ENCODE measurements at regions not wholly inside any gene's neighbourhood (a gene's known extent, or its start where the extent isn't known, plus 50 kb on each side); places are given as distances from the start of the nearest gene placed in this dataset.

GRCh38 chr7:33807155-33807530, 98.2 kb upstream of the BMPER start:
- H3K36me3 ChIP-seq: no peaks in the 10 kb centered on the region
- TF ChIP-seq CTCF (IDR thresholded peaks at IDR 0.05) (no peak), EP300 (IDR thresholded peaks at IDR 0.05) (no peak), POLR2A (IDR thresholded peaks at IDR 0.05) (no peak), POLR2AphosphoS5 (IDR thresholded peaks at IDR 0.05) (no peak)
- H3K27me3 ChIP-seq: no peaks in the 10 kb centered on the region
- H3K9me3 ChIP-seq: no peaks in the 10 kb centered on the region
- 77% methylated on average over 5 of the region's 5 CpGs for WGBS
- no peaks in the 10 kb centered on the region for H3K4me1 ChIP-seq
- H3K4me3 ChIP-seq: no peak overlapping the region
- no peak overlapping the region for H3K27ac ChIP-seq
- DNase-seq (ENCODE audit: low spot score in 2 of 2): no peak

- TF ChIP-seq EP300 (IDR thresholded peaks at IDR 0.05) (no peak), POLR2AphosphoS5 (IDR thresholded peaks at IDR 0.05) (no peak), CTCF (IDR thresholded peaks at IDR 0.05) (peak in 1 of 2 donors; percentile 13), POLR2A (IDR thresholded peaks at IDR 0.05) (no peak)
- Histone ChIP-seq H3K27me3 (no peaks in the 10 kb centered on the region), H3K36me3 (no peaks in the 10 kb centered on the region), H3K4me1 (no peaks in the 10 kb centered on the region), H3K4me3 (no peak overlapping the region), H3K27ac (no peak overlapping the region), H3K9me3 (no peaks in the 10 kb centered on the region)
- no peak for DNase-seq (ENCODE audit: low spot score in 2 of 2)
- WGBS: 70% methylated on average over 9 of the region's 10 CpGs
Measured at GRCh38 chr7:33807779-33808482, 97.4 kb upstream of the BMPER start.

- 54% methylated on average over 3 of the region's 3 CpGs for WGBS
- H3K4me3 ChIP-seq: no peak overlapping the region
- no peak overlapping the region for H3K27ac ChIP-seq
- no peaks in the 10 kb centered on the region for H3K9me3 ChIP-seq
- no peaks in the 10 kb centered on the region for H3K4me1 ChIP-seq
- no peaks in the 10 kb centered on the region for H3K27me3 ChIP-seq
- H3K36me3 ChIP-seq: no peaks in the 10 kb centered on the region
- no peak for DNase-seq (ENCODE audit: low spot score in 2 of 2)
- TF ChIP-seq POLR2A (IDR thresholded peaks at IDR 0.05) (no peak), POLR2AphosphoS5 (IDR thresholded peaks at IDR 0.05) (no peak)
Measured at GRCh38 chr7:33809228-33809627, 96.1 kb upstream of the BMPER start.

- WGBS: 93% methylated on average over 4 of the region's 4 CpGs
- Histone ChIP-seq H3K9me3 (no peaks in the 10 kb centered on the region), H3K27me3 (no peaks in the 10 kb centered on the region), H3K36me3 (no peaks in the 10 kb centered on the region), H3K27ac (no peak overlapping the region), H3K4me1 (no peaks in the 10 kb centered on the region), H3K4me3 (no peak overlapping the region)
- no peak for TF ChIP-seq CTCF (IDR thresholded peaks at IDR 0.05)
- no peak for TF ChIP-seq POLR2A (IDR thresholded peaks at IDR 0.05)
- TF ChIP-seq POLR2AphosphoS5 (IDR thresholded peaks at IDR 0.05): no peak
- TF ChIP-seq EP300 (IDR thresholded peaks at IDR 0.05): no peak
- DNase-seq (ENCODE audit: low spot score in 2 of 2): no peak
Measured at GRCh38 chr7:33810356-33810755, 95.0 kb upstream of the BMPER start.

DNA sequence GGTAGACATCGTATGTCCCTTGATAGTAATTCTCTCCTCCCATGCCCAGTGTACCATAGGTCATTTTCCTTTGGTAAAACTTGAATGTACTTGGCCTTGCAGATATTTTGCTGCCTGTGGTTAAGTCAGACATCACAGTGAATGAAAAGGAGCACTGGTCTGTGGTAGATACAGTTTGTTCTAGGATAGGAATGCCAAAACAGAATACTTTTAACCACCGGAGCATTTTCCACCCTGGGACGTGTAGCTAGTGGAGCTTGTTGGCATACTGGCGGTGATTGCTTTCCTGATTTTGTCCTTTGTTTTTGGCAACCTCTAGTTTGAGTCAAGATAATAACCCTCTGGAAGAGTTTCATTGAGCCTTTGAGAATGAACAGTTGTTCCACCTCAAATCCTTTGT, 92.0 kb upstream of the BMPER start:
- H3K4me1 ChIP-seq: no peaks in the 10 kb centered on the region
- H3K36me3 ChIP-seq: no peaks in the 10 kb centered on the region
- no peak overlapping the region for H3K4me3 ChIP-seq
- no peaks in the 10 kb centered on the region for H3K9me3 ChIP-seq
- DNase-seq (ENCODE audit: low spot score in 2 of 2): no peak
- no peak for TF ChIP-seq POLR2A (IDR thresholded peaks at IDR 0.05)
- TF ChIP-seq POLR2AphosphoS5 (IDR thresholded peaks at IDR 0.05): no peak
- no peak for TF ChIP-seq EP300 (IDR thresholded peaks at IDR 0.05)
- TF ChIP-seq CTCF (IDR thresholded peaks at IDR 0.05): no peak
- no peak overlapping the region for H3K27ac ChIP-seq
- no peaks in the 10 kb centered on the region for H3K27me3 ChIP-seq
- 76% methylated on average over 4 of the region's 4 CpGs for WGBS

- no peak for DNase-seq (ENCODE audit: low spot score in 2 of 2)
- no peaks in the 10 kb centered on the region for H3K9me3 ChIP-seq
- H3K27ac ChIP-seq: no peak overlapping the region
- WGBS: 74% methylated on average over 6 of the region's 6 CpGs
- TF ChIP-seq EP300 (IDR thresholded peaks at IDR 0.05): no peak
- no peak for TF ChIP-seq POLR2A (IDR thresholded peaks at IDR 0.05)
- no peak for TF ChIP-seq CTCF (IDR thresholded peaks at IDR 0.05)
- TF ChIP-seq POLR2AphosphoS5 (IDR thresholded peaks at IDR 0.05): no peak
- H3K36me3 ChIP-seq: no peaks in the 10 kb centered on the region
- no peak overlapping the region for H3K4me3 ChIP-seq
- no peaks in the 10 kb centered on the region for H3K4me1 ChIP-seq
- no peaks in the 10 kb centered on the region for H3K27me3 ChIP-seq
Measured at GRCh38 chr7:33814400-33814799, 90.9 kb upstream of the BMPER start.

Data from suprapubic skin (tissue), 4 donors.